WTC11 (cell line): ENCODE measurements at regions not wholly inside any gene's neighbourhood (a gene's known extent, or its start where the extent isn't known, plus 50 kb on each side); places are given as distances from the start of the nearest gene placed in this dataset.

ENCODE experiments used
- ATAC-seq: fragments of 200-7000 bp; cut with Tn5 transposase; 2 replicates; pipeline ENCODE4 v1.10.0; 2021; ENCODE audit warnings: mild to moderate bottlenecking, moderate library complexity
- CTCF ChIA-PET: fragments of 300-600 bp; sonication (Branson Sonifier 250); formaldehyde crosslinking; loops from one replicate; lab custom pipeline; 2021; ENCODE audit warnings: antibody characterized with exemption; lab: Charles Lee
- POLR2A ChIA-PET: fragments of 350-600 bp; sonication (Branson Sonifier 250); formaldehyde crosslinking; loops from one replicate; lab custom pipeline; 2021; ENCODE audit warnings: antibody characterized with exemption; lab: Charles Lee
- DNase-seq: peaks from one replicate; pipeline ENCODE4 v3.0.0; 2021; ENCODE audit warnings: low spot score
- H3K27ac Mint-ChIP-seq: 2 replicates; pipeline ENCODE4 v1.8.0; 2021; ENCODE audit warnings: mixed read lengths
- H3K27me3 Mint-ChIP-seq: 2 replicates; pipeline ENCODE4 v1.8.0; 2021; ENCODE audit warnings: low read depth, mild to moderate bottlenecking, moderate library complexity, mixed read lengths
- H3K36me3 Mint-ChIP-seq: 2 replicates; pipeline ENCODE4 v1.8.0; 2021; ENCODE audit warnings: mixed read lengths
- H3K4me1 Mint-ChIP-seq: 2 replicates; pipeline ENCODE4 v1.8.0; 2022; ENCODE audit warnings: mixed read lengths
- H3K4me3 Mint-ChIP-seq: 2 replicates; pipeline ENCODE4 v1.8.0; 2021; ENCODE audit warnings: mild to moderate bottlenecking, moderate library complexity, mixed read lengths
- H3K9me3 Mint-ChIP-seq: 2 replicates; pipeline ENCODE4 v1.8.0; 2021; ENCODE audit warnings: mixed read lengths
- AR ChIP-seq: fragments of 250-450 bp; sonication (Bioruptor Pico); IDR thresholded peaks from 2 replicates; pipeline ENCODE4 v1.9.0; 2021; ENCODE audit warnings: mild to moderate bottlenecking
- CBFB ChIP-seq: sonication (generic); formaldehyde crosslinking; IDR thresholded peaks from 2 replicates; pipeline ENCODE4 v1.8.1; 2022; ENCODE audit warnings: mild to moderate bottlenecking, low read depth, missing genetic modification reagents
- CDX4 ChIP-seq: fragments of 250-450 bp; sonication (Bioruptor Pico); IDR thresholded peaks from 2 replicates; pipeline ENCODE4 v1.9.0; 2021; ENCODE audit warnings: moderate library complexity, mild to moderate bottlenecking, inconsistent platforms, borderline replicate concordance
- CREB1 ChIP-seq: sonication (generic); formaldehyde crosslinking; IDR thresholded peaks from 2 replicates; pipeline ENCODE4 v1.8.0; 2023; ENCODE audit warnings: mild to moderate bottlenecking, missing genetic modification reagents
- E2F4 ChIP-seq: sonication (generic); formaldehyde crosslinking; IDR thresholded peaks from 2 replicates; pipeline ENCODE4 v1.8.1; 2022; ENCODE audit warnings: low read depth, mild to moderate bottlenecking, moderate library complexity, missing genetic modification reagents, borderline replicate concordance
- FOXJ3 ChIP-seq: sonication (generic); formaldehyde crosslinking; IDR thresholded peaks from 2 replicates; pipeline ENCODE4 v1.9.0; 2021; ENCODE audit warnings: missing genetic modification reagents, mild to moderate bottlenecking, borderline replicate concordance
- FOXK1 ChIP-seq: sonication (generic); formaldehyde crosslinking; IDR thresholded peaks from 2 replicates; pipeline ENCODE4 v1.8.0; 2022; ENCODE audit warnings: mild to moderate bottlenecking, moderate library complexity, missing genetic modification reagents
- GTF2I ChIP-seq: fragments of 250-450 bp; sonication (Bioruptor Pico); conservative IDR thresholded peaks from 2 replicates; pipeline ENCODE4 v1.4.0; 2021; ENCODE audit warnings: mild to moderate bottlenecking
- IRF2 ChIP-seq: sonication (generic); formaldehyde crosslinking; IDR thresholded peaks from 2 replicates; pipeline ENCODE4 v1.8.0; 2022; ENCODE audit warnings: low read depth, missing genetic modification reagents, borderline replicate concordance
- NFE2L1 ChIP-seq: sonication (generic); formaldehyde crosslinking; IDR thresholded peaks from 2 replicates; pipeline ENCODE4 v1.8.1; 2023; ENCODE audit warnings: missing genetic modification reagents
- NFYB ChIP-seq: sonication (generic); formaldehyde crosslinking; conservative IDR thresholded peaks from 2 replicates; pipeline ENCODE4 v1.8.0; 2022; ENCODE audit warnings: low read depth, missing genetic modification reagents
- NR3C1 ChIP-seq: sonication (generic); formaldehyde crosslinking; conservative IDR thresholded peaks from 2 replicates; pipeline ENCODE4 v1.8.1; 2023; ENCODE audit warnings: low read depth, mild to moderate bottlenecking, missing genetic modification reagents
- PRRX2 ChIP-seq: fragments of 250-450 bp; sonication (Bioruptor Pico); IDR thresholded peaks from 2 replicates; pipeline ENCODE4 v1.8.0; 2021; ENCODE audit warnings: mild to moderate bottlenecking
- SOX15 ChIP-seq: fragments of 250-450 bp; sonication (Bioruptor Pico); IDR thresholded peaks from 2 replicates; pipeline ENCODE4 v1.9.0; 2021; ENCODE audit warnings: mild to moderate bottlenecking
- TCF7 ChIP-seq: sonication (generic); formaldehyde crosslinking; IDR thresholded peaks from 2 replicates; pipeline ENCODE4 v1.8.0; 2022; ENCODE audit warnings: mild to moderate bottlenecking, low read depth, missing genetic modification reagents, moderate library complexity
- ZBTB21 ChIP-seq: sonication (generic); formaldehyde crosslinking; IDR thresholded peaks from 2 replicates; pipeline ENCODE4 v1.8.1; 2023; ENCODE audit warnings: mild to moderate bottlenecking, missing genetic modification reagents, borderline replicate concordance
- ZBTB43 ChIP-seq: sonication (generic); formaldehyde crosslinking; IDR thresholded peaks from 2 replicates; pipeline ENCODE4 v1.8.1; 2023; ENCODE audit warnings: mild to moderate bottlenecking, missing genetic modification reagents
- ZMAT4 ChIP-seq: fragments of 250-450 bp; sonication (Bioruptor Pico); IDR thresholded peaks from 2 replicates; pipeline ENCODE4 v1.9.0; 2021; ENCODE audit warnings: mild to moderate bottlenecking
- ZNF121 ChIP-seq: sonication (generic); formaldehyde crosslinking; IDR thresholded peaks from 2 replicates; pipeline ENCODE4 v1.8.0; 2023; ENCODE audit warnings: missing genetic modification reagents
- ZNF219 ChIP-seq: sonication (generic); formaldehyde crosslinking; IDR thresholded peaks from 2 replicates; pipeline ENCODE4 v1.8.0; 2023; ENCODE audit warnings: missing genetic modification reagents, mild to moderate bottlenecking, borderline replicate concordance
- ZNF317 ChIP-seq: sonication (generic); formaldehyde crosslinking; IDR thresholded peaks from 2 replicates; pipeline ENCODE4 v1.8.1; 2023; ENCODE audit warnings: low read depth, mild to moderate bottlenecking, moderate library complexity, missing genetic modification reagents, borderline replicate concordance
- ZNF671 ChIP-seq: fragments of 250-450 bp; sonication (Bioruptor Pico); IDR thresholded peaks from 2 replicates; pipeline ENCODE4 v1.8.0; 2021; ENCODE audit warnings: mild to moderate bottlenecking
- ZSCAN18 ChIP-seq: fragments of 250-450 bp; sonication (Bioruptor Pico); IDR thresholded peaks from 2 replicates; pipeline ENCODE4 v2.1.2; 2022; ENCODE audit warnings: mild to moderate bottlenecking, moderate library complexity
- TF ChIP-seq, protein P1 (sequence below): sonication (generic); formaldehyde crosslinking; IDR thresholded peaks from 2 replicates; pipeline ENCODE4 v1.8.0; 2022; ENCODE audit warnings: mild to moderate bottlenecking, missing genetic modification reagents
- TF ChIP-seq, protein P2 (sequence below): sonication (generic); formaldehyde crosslinking; IDR thresholded peaks from 2 replicates; pipeline ENCODE4 v1.8.1; 2022; ENCODE audit warnings: mild to moderate bottlenecking, moderate library complexity, missing genetic modification reagents

DNA sequence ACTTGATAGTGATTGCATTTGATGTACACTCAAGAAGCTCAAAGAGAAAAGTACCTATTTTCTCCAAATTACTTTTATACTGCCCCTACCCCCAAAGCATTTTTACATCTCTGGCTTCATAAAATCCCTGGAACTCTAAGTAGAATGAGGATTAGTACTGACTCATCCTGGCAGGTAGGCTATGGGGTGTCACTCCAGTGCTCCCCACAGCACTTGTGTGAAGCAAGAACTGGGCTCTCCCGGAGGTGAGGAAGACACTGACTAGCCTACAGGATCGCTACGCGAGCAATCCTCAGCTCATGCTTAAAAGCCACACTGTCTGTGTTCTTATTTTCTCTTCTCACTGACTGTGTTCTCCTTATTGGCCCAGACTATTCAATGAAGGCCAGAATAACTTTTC, 90.4 kb upstream of the NDP start:
- no peak overlapping the region for H3K4me3 Mint-ChIP-seq
- TF ChIP-seq ZMAT4 (CRISPR knock-in tag) (no peak), NFE2L1 (CRISPR knock-in tag) (no peak), GTF2I (CRISPR knock-in tag) (no peak), AR (no peak), NR3C1 (CRISPR knock-in tag) (no peak), ZNF219 (CRISPR knock-in tag) (no peak), ZSCAN18 (CRISPR knock-in tag) (no peak), ZNF317 (CRISPR knock-in tag) (no peak), E2F4 (no peak), CBFB (CRISPR knock-in tag) (no peak), PRRX2 (CRISPR knock-in tag) (no peak), ZNF671 (CRISPR knock-in tag) (no peak), CREB1 (CRISPR knock-in tag) (no peak), SOX15 (CRISPR knock-in tag) (no peak)
- TF ChIP-seq, protein P1, sequence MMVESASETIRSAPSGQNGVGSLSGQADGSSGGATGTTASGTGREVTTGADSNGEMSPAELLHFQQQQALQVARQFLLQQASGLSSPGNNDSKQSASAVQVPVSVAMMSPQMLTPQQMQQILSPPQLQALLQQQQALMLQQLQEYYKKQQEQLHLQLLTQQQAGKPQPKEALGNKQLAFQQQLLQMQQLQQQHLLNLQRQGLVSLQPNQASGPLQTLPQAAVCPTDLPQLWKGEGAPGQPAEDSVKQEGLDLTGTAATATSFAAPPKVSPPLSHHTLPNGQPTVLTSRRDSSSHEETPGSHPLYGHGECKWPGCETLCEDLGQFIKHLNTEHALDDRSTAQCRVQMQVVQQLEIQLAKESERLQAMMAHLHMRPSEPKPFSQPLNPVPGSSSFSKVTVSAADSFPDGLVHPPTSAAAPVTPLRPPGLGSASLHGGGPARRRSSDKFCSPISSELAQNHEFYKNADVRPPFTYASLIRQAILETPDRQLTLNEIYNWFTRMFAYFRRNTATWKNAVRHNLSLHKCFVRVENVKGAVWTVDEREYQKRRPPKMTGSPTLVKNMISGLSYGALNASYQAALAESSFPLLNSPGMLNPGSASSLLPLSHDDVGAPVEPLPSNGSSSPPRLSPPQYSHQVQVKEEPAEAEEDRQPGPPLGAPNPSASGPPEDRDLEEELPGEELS = no peak
- no peaks in the 10 kb centered on the region for H3K4me1 Mint-ChIP-seq
- ChIA-PET POLR2A (no interaction called here), CTCF (interaction anchor here (0.7 kb wide), 1 partner anchor 105 kb away, joined by 3 read pairs; no protein-coding TSS in a partner anchor)
- ATAC-seq (no peak), DNase-seq (no peak)
- peaks cover 3% of the 10 kb centered on the region; the same call in 1 of the 2 replicates for H3K9me3 Mint-ChIP-seq
- H3K27ac Mint-ChIP-seq = no peak overlapping the region
- no peaks in the 10 kb centered on the region for H3K27me3 Mint-ChIP-seq
- no peaks in the 10 kb centered on the region for H3K36me3 Mint-ChIP-seq

DNA sequence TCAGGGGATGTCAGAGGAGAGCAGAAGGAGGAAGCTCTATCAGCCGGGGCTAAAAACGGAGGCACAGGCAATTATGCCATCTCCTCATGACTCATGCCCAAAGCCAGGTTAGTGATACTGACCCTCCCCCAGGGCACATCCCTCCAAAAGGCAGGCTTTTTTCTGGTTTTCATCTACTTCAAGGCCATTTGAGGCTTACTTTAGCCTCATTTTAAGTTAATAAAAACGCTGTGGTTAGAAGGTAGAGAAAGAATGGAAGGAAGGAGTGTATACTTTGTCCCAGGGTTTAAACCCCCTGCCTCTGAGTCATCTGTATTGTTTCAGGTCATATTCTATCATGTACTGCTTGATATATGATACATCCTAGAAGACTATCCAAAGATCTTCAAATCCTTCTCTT, 89.7 kb upstream of the NDP start:
- ChIA-PET POLR2A (no interaction called here), CTCF (no interaction called here)
- Mint-ChIP-seq H3K4me3 (no peak overlapping the region), H3K27ac (no peak overlapping the region), H3K9me3 (peaks cover 8% of the 10 kb centered on the region; the same call in 1 of the 2 replicates), H3K36me3 (no peaks in the 10 kb centered on the region), H3K27me3 (no peaks in the 10 kb centered on the region; the same call in 1 of the 2 replicates), H3K4me1 (no peaks in the 10 kb centered on the region)
- no peak for ATAC-seq
- DNase-seq = no peak
- TF ChIP-seq ZBTB21 (CRISPR knock-in tag) = no peak
- TF ChIP-seq ZNF121 (CRISPR knock-in tag) = no peak
- no peak for TF ChIP-seq IRF2 (CRISPR knock-in tag)
- no peak for TF ChIP-seq FOXK1 (CRISPR knock-in tag)
- no peak for TF ChIP-seq CDX4
- no peak for TF ChIP-seq ZBTB43
- TF ChIP-seq NFYB (CRISPR knock-in tag) = no peak
- no peak for TF ChIP-seq TCF7 (CRISPR knock-in tag)
- no peak for TF ChIP-seq ZNF219 (CRISPR knock-in tag)
- TF ChIP-seq, protein P2, sequence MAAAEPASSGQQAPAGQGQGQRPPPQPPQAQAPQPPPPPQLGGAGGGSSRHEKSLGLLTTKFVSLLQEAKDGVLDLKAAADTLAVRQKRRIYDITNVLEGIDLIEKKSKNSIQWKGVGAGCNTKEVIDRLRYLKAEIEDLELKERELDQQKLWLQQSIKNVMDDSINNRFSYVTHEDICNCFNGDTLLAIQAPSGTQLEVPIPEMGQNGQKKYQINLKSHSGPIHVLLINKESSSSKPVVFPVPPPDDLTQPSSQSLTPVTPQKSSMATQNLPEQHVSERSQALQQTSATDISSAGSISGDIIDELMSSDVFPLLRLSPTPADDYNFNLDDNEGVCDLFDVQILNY (CRISPR knock-in tag) = no peak
- no peak for TF ChIP-seq FOXJ3 (CRISPR knock-in tag)
